Neural cell (in vitro differentiated cells): ENCODE measurements at regions not wholly inside any gene's neighbourhood (a gene's known extent, or its start where the extent isn't known, plus 50 kb on each side); places are given as distances from the start of the nearest gene placed in this dataset.

Experiments used
- H2AFZ ChIP-seq: fragments of 200-600, 300-800 bp; sonication (generic), shearing (Covaris generic); 2 replicates; pipeline ENCODE4 v1.6.0; 2014; ENCODE audit warnings: low read depth, mild to moderate bottlenecking, antibody characterized with exemption, low read length, moderate library complexity
- H3F3A ChIP-seq: fragments of 200-600 bp; shearing (Covaris generic); 2 replicates; pipeline ENCODE4 v1.6.1; 2016; ENCODE audit warnings: mild to moderate bottlenecking, moderate library complexity, mixed read lengths, antibody characterized with exemption, low read length; ENCODE audit not compliant: insufficient read depth, poor library complexity, severe bottlenecking
- H3K27ac ChIP-seq: fragments of 200-600, 300-800 bp; sonication (generic), shearing (Covaris generic); 2 replicates; pipeline ENCODE4 v1.5.1; 2014; ENCODE audit warnings: mild to moderate bottlenecking, low read length, moderate library complexity
- H3K27me3 ChIP-seq: fragments of 300-800, 200-600 bp; sonication (generic), shearing (Covaris generic); 2 replicates; pipeline ENCODE4 v1.6.0; 2014; ENCODE audit warnings: mild to moderate bottlenecking, low read depth, low read length, moderate library complexity; ENCODE audit not compliant: insufficient read depth
- H3K36me3 ChIP-seq: fragments of 300-800, 200-600 bp; sonication (generic), shearing (Covaris generic); 2 replicates; pipeline ENCODE4 v1.5.1; 2014; ENCODE audit warnings: mild to moderate bottlenecking, antibody characterized with exemption, low read length, moderate library complexity; ENCODE audit not compliant: insufficient read depth
- H3K4me2 ChIP-seq: fragments of 300-800, 200-600 bp; sonication (generic), shearing (Covaris generic); 2 replicates; pipeline ENCODE4 v1.6.0; 2014; ENCODE audit warnings: mild to moderate bottlenecking, low read length
- H3K4me3 ChIP-seq: fragments of 300-800, 200-600 bp; sonication (generic), shearing (Covaris generic); 2 replicates; pipeline ENCODE4 v1.5.1; 2014; ENCODE audit warnings: mild to moderate bottlenecking, low read length, moderate library complexity
- H3K79me2 ChIP-seq: fragments of 200-600 bp; shearing (Covaris generic); replicated peaks from 2 replicates; pipeline ENCODE4 v1.6.0; 2014; ENCODE audit warnings: mild to moderate bottlenecking, low read length, moderate library complexity; ENCODE audit not compliant: insufficient read depth
- H3K9ac ChIP-seq: fragments of 300-800, 200-600 bp; sonication (generic), shearing (Covaris generic); 2 replicates; pipeline ENCODE4 v1.6.1; 2016; ENCODE audit warnings: mild to moderate bottlenecking, low read length, mixed read lengths
- H3K9me2 ChIP-seq: fragments of 200-600 bp; shearing (Covaris generic); 2 replicates; pipeline ENCODE4 v1.6.1; 2016; ENCODE audit warnings: mild to moderate bottlenecking, low read length, mixed read lengths; ENCODE audit not compliant: insufficient read depth
- H3K9me3 ChIP-seq: fragments of 200-600, 300-800 bp; sonication (generic), shearing (Covaris generic); 2 replicates; pipeline ENCODE4 v1.6.1; 2016; ENCODE audit warnings: mild to moderate bottlenecking, mixed run types, low read length, moderate library complexity, mixed read lengths
- H4K20me1 ChIP-seq: fragments of 200-600 bp; shearing (Covaris generic); 2 replicates; pipeline ENCODE4 v1.6.1; 2016; ENCODE audit warnings: mild to moderate bottlenecking, mixed run types; ENCODE audit not compliant: insufficient read depth
- EP300 ChIP-seq: fragments of 450-650 bp; conservative IDR thresholded peaks from 2 replicates; pipeline ENCODE4 v1.6.1; 2014; ENCODE audit warnings: antibody characterized with exemption, mild to moderate bottlenecking, moderate library complexity; ENCODE audit not compliant: poor library complexity, severe bottlenecking
- EZH2 ChIP-seq: fragments of 200-600, 300-800 bp; shearing (Covaris generic), sonication (generic); IDR thresholded peaks from 2 replicates; pipeline ENCODE4 v1.6.1; 2014; ENCODE audit warnings: antibody characterized with exemption, low read length, borderline replicate concordance, mild to moderate bottlenecking; ENCODE audit not compliant: insufficient read depth, poor library complexity, severe bottlenecking
- MXI1 ChIP-seq: fragments of 450-650 bp; conservative IDR thresholded peaks from 2 replicates; pipeline ENCODE4 v1.6.1; 2014; ENCODE audit warnings: antibody characterized with exemption, mild to moderate bottlenecking; ENCODE audit not compliant: poor library complexity, severe bottlenecking
- POLR2AphosphoS5 ChIP-seq: IDR thresholded peaks from 2 replicates; pipeline ENCODE4 v1.6.1; 2012
- RAD21 ChIP-seq: fragments of 450-650 bp; conservative IDR thresholded peaks from 2 replicates; pipeline ENCODE4 v1.6.1; 2014; ENCODE audit warnings: antibody characterized with exemption, mild to moderate bottlenecking, moderate library complexity
- REST ChIP-seq: IDR thresholded peaks from 2 replicates; pipeline ENCODE4 v1.6.1; 2012; ENCODE audit warnings: borderline replicate concordance
- SMC3 ChIP-seq: fragments of 450-650 bp; conservative IDR thresholded peaks from 2 replicates; pipeline ENCODE4 v1.6.1; 2014; ENCODE audit warnings: antibody characterized with exemption, mild to moderate bottlenecking, moderate library complexity; ENCODE audit not compliant: poor library complexity
- TAF1 ChIP-seq: IDR thresholded peaks from 2 replicates; pipeline ENCODE4 v1.6.1; 2012; ENCODE audit warnings: low read depth
- TF ChIP-seq, protein P1 (sequence below): fragments of 450-650 bp; IDR thresholded peaks from 2 replicates; pipeline ENCODE4 v1.5.1; 2014; ENCODE audit warnings: antibody characterized with exemption, mild to moderate bottlenecking, moderate library complexity; ENCODE audit not compliant: poor library complexity, severe bottlenecking

- Histone ChIP-seq H3K4me2 (no peak overlapping the region), H3K27ac (no peak overlapping the region), H3K4me3 (no peak overlapping the region), H4K20me1 (no peaks in the 10 kb centered on the region), H3K27me3 (no peaks in the 10 kb centered on the region), H2AFZ (no peak overlapping the region), H3K9me2 (no peaks in the 10 kb centered on the region), H3F3A (no peaks in the 10 kb centered on the region), H3K9me3 (no peaks in the 10 kb centered on the region), H3K9ac (no peak overlapping the region), H3K79me2 (no peaks in the 10 kb centered on the region), H3K36me3 (no peaks in the 10 kb centered on the region)
- no peak for TF ChIP-seq RAD21
- TF ChIP-seq EP300 = no peak
- TF ChIP-seq TAF1 = no peak
- TF ChIP-seq EZH2 = no peak
- TF ChIP-seq SMC3 = no peak
- no peak for TF ChIP-seq REST
- no peak for TF ChIP-seq POLR2AphosphoS5
- TF ChIP-seq, protein P1, sequence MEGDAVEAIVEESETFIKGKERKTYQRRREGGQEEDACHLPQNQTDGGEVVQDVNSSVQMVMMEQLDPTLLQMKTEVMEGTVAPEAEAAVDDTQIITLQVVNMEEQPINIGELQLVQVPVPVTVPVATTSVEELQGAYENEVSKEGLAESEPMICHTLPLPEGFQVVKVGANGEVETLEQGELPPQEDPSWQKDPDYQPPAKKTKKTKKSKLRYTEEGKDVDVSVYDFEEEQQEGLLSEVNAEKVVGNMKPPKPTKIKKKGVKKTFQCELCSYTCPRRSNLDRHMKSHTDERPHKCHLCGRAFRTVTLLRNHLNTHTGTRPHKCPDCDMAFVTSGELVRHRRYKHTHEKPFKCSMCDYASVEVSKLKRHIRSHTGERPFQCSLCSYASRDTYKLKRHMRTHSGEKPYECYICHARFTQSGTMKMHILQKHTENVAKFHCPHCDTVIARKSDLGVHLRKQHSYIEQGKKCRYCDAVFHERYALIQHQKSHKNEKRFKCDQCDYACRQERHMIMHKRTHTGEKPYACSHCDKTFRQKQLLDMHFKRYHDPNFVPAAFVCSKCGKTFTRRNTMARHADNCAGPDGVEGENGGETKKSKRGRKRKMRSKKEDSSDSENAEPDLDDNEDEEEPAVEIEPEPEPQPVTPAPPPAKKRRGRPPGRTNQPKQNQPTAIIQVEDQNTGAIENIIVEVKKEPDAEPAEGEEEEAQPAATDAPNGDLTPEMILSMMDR = no peak
- TF ChIP-seq MXI1 = no peak
These were observed 88.0 kb downstream of the PDGFA start for GRCh38 chr7:431658-432111.

- Histone ChIP-seq H3K27ac (no peak overlapping the region), H3K79me2 (no peaks in the 10 kb centered on the region)
- TF ChIP-seq SMC3 (no peak), EZH2 (no peak), REST (no peak), TAF1 (no peak), MXI1 (no peak), POLR2AphosphoS5 (no peak), EP300 (no peak), RAD21 (no peak)
- TF ChIP-seq, protein P1 = no peak
These were observed 87.4 kb downstream of the PDGFA start for GRCh38 chr7:432256-432655.

More at GRCh38 chr7:432256-432655, 87.4 kb downstream of the PDGFA start:
- Histone ChIP-seq H3K36me3 (no peaks in the 10 kb centered on the region), H3K4me3 (no peak overlapping the region), H4K20me1 (no peaks in the 10 kb centered on the region), H2AFZ (no peak overlapping the region), H3K4me2 (no peak overlapping the region), H3K9ac (no peak overlapping the region), H3K9me2 (no peaks in the 10 kb centered on the region), H3F3A (no peaks in the 10 kb centered on the region), H3K9me3 (no peaks in the 10 kb centered on the region), H3K27me3 (no peaks in the 10 kb centered on the region)
